ENCODE measurements at regions not wholly inside any gene's neighbourhood (a gene's known extent, or its start where the extent isn't known, plus 50 kb on each side); places are given as distances from the start of the nearest gene placed in this dataset.

- no peak for TF ChIP-seq POLR2A (IDR thresholded peaks at IDR 0.05)
- TF ChIP-seq CTCF (IDR thresholded peaks at IDR 0.05) = no peak
These were observed 272.9 kb downstream of the KLHL13 start for GRCh38 chrX:117843749-117844148.

Data from uterus (tissue), 2 donors.